OCI-M1 (cell line): ENCODE measurements at regions not wholly inside any gene's neighbourhood (a gene's known extent, or its start where the extent isn't known, plus 50 kb on each side); places are given as distances from the start of the nearest gene placed in this dataset.
"Not testable (repeated sequence)": the region's sequence is repeated elsewhere in the genome, so short reads cannot be mapped to it uniquely, and the experiment has no call there.

Source experiments
- DNase-seq: peaks from one replicate; lab custom pipeline; 2025; lab: John Stamatoyannopoulos, UW

GRCh38 chr15:66964111-66964738 lies 101.2 kb upstream of the SMAD3 start:
- no peak for DNase-seq

GRCh38 chr15:66964791-66965190 lies 100.6 kb upstream of the SMAD3 start:
- no peak for DNase-seq

- DNase-seq, result no peak
Measured at GRCh38 chr15:66965201-66965900, 100.1 kb upstream of the SMAD3 start.

- DNase-seq, result no peak
Measured at GRCh38 chr15:66966256-66966655, 99.1 kb upstream of the SMAD3 start.

GRCh38 chr15:66968806-66969596 lies 96.4 kb upstream of the SMAD3 start:
- no peak for DNase-seq

GRCh38 chr15:66974131-66974530 lies 91.3 kb upstream of the SMAD3 start:
- not testable (repeated sequence) for DNase-seq

- not testable (repeated sequence) for DNase-seq
Measured at GRCh38 chr15:66976106-66976640, 89.2 kb upstream of the SMAD3 start.

- DNase-seq, result not testable (repeated sequence)
Measured at GRCh38 chr15:66980326-66980725, 85.1 kb upstream of the SMAD3 start.

- no peak for DNase-seq
Measured at GRCh38 chr15:66981771-66982170, 83.6 kb upstream of the SMAD3 start.

- DNase-seq, result no peak
Measured at GRCh38 chr15:66982250-66982649, 83.2 kb upstream of the SMAD3 start.

- DNase-seq, result no peak
Measured at GRCh38 chr15:66982816-66983215, 82.6 kb upstream of the SMAD3 start.

GRCh38 chr15:66985653-66986052 lies 79.7 kb upstream of the SMAD3 start:
- no peak for DNase-seq

- DNase-seq, result no peak
Measured at GRCh38 chr15:66986951-66987350, 78.5 kb upstream of the SMAD3 start.

GRCh38 chr15:66993090-66993489 lies 72.3 kb upstream of the SMAD3 start:
- no peak for DNase-seq

- no peak for DNase-seq
Measured at GRCh38 chr15:66993874-66994696, 71.3 kb upstream of the SMAD3 start.

GRCh38 chr15:66994927-66995656 lies 70.3 kb upstream of the SMAD3 start:
- peak; percentile 8 for DNase-seq

- no peak for DNase-seq
Measured at GRCh38 chr15:66996094-66996493, 69.3 kb upstream of the SMAD3 start.

- DNase-seq, result no peak
Measured at GRCh38 chr15:66997212-66997611, 68.2 kb upstream of the SMAD3 start.

GRCh38 chr15:66998234-66998633 lies 67.2 kb upstream of the SMAD3 start:
- not testable (repeated sequence) for DNase-seq

- DNase-seq, result peak; percentile 9
Measured at GRCh38 chr15:66999046-66999968, 66.1 kb upstream of the SMAD3 start.
